ENCODE measurements at regions not wholly inside any gene's neighbourhood (a gene's known extent, or its start where the extent isn't known, plus 50 kb on each side); places are given as distances from the start of the nearest gene placed in this dataset.

GRCh38 chr22:49261616-49262015 lies 566.1 kb downstream of the BRD1 start:
- no peak for ATAC-seq
- TF ChIP-seq ZC3H10 (CRISPR knock-in tag; IDR thresholded peaks at IDR 0.05) (no peak), ESRRG (CRISPR knock-in tag; IDR thresholded peaks at IDR 0.05) (no peak), ZNF8 (CRISPR knock-in tag; IDR thresholded peaks at IDR 0.05) (no peak), SNAI2 (CRISPR knock-in tag; IDR thresholded peaks at IDR 0.05) (no peak), PATZ1 (CRISPR knock-in tag; IDR thresholded peaks at IDR 0.05; ENCODE audit: borderline replicate concordance) (no peak), POU6F1 (CRISPR knock-in tag; IDR thresholded peaks at IDR 0.05; ENCODE audit: borderline replicate concordance, low read depth) (no peak), BACH2 (CRISPR knock-in tag; IDR thresholded peaks at IDR 0.05; ENCODE audit: borderline replicate concordance) (no peak), ISL1 (CRISPR knock-in tag; IDR thresholded peaks at IDR 0.05) (no peak), RARB (CRISPR knock-in tag; IDR thresholded peaks at IDR 0.05) (no peak), GLIS3 (CRISPR knock-in tag; IDR thresholded peaks at IDR 0.05) (no peak), TCF4 (CRISPR knock-in tag; IDR thresholded peaks at IDR 0.05; ENCODE audit: borderline replicate concordance) (no peak), ZNF70 (CRISPR knock-in tag; IDR thresholded peaks at IDR 0.05) (no peak), ZFP30 (CRISPR knock-in tag; IDR thresholded peaks at IDR 0.05) (no peak), CSDC2 (CRISPR knock-in tag; IDR thresholded peaks at IDR 0.05) (no peak)
- TF ChIP-seq, protein P1, sequence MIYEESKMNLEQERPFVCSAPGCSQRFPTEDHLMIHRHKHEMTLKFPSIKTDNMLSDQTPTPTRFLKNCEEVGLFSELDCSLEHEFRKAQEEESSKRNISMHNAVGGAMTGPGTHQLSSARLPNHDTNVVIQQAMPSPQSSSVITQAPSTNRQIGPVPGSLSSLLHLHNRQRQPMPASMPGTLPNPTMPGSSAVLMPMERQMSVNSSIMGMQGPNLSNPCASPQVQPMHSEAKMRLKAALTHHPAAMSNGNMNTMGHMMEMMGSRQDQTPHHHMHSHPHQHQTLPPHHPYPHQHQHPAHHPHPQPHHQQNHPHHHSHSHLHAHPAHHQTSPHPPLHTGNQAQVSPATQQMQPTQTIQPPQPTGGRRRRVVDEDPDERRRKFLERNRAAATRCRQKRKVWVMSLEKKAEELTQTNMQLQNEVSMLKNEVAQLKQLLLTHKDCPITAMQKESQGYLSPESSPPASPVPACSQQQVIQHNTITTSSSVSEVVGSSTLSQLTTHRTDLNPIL (CRISPR knock-in tag; IDR thresholded peaks at IDR 0.05; ENCODE audit: low read depth) = no peak
- TF ChIP-seq, protein P2, sequence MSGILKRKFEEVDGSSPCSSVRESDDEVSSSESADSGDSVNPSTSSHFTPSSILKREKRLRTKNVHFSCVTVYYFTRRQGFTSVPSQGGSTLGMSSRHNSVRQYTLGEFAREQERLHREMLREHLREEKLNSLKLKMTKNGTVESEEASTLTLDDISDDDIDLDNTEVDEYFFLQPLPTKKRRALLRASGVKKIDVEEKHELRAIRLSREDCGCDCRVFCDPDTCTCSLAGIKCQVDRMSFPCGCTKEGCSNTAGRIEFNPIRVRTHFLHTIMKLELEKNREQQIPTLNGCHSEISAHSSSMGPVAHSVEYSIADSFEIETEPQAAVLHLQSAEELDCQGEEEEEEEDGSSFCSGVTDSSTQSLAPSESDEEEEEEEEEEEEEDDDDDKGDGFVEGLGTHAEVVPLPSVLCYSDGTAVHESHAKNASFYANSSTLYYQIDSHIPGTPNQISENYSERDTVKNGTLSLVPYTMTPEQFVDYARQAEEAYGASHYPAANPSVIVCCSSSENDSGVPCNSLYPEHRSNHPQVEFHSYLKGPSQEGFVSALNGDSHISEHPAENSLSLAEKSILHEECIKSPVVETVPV (CRISPR knock-in tag; IDR thresholded peaks at IDR 0.05) = no peak

GRCh38 chr22:49260681-49261580 lies 566.7 kb downstream of the BRD1 start:
- TF ChIP-seq GLIS3 (CRISPR knock-in tag; IDR thresholded peaks at IDR 0.05) (no peak), TOX (CRISPR knock-in tag; IDR thresholded peaks at IDR 0.05; ENCODE audit: borderline replicate concordance) (no peak), PPARA (CRISPR knock-in tag; IDR thresholded peaks at IDR 0.05; ENCODE audit: borderline replicate concordance) (no peak), BACH2 (CRISPR knock-in tag; IDR thresholded peaks at IDR 0.05; ENCODE audit: borderline replicate concordance) (no peak), ZFP3 (CRISPR knock-in tag; IDR thresholded peaks at IDR 0.05) (no peak), ARNTL (CRISPR knock-in tag; IDR thresholded peaks at IDR 0.05; ENCODE audit: borderline replicate concordance, low read depth) (no peak), OSR1 (CRISPR knock-in tag; IDR thresholded peaks at IDR 0.05) (no peak), RARB (CRISPR knock-in tag; IDR thresholded peaks at IDR 0.05) (no peak)
- TF ChIP-seq, protein P1 (CRISPR knock-in tag; IDR thresholded peaks at IDR 0.05; ENCODE audit: low read depth) = no peak
- no peak for ATAC-seq

- ATAC-seq = no peak
- TF ChIP-seq CSDC2 (CRISPR knock-in tag; IDR thresholded peaks at IDR 0.05) (no peak), TOX (CRISPR knock-in tag; IDR thresholded peaks at IDR 0.05; ENCODE audit: borderline replicate concordance) (no peak)
Measured at GRCh38 chr22:49259839-49260615, 567.6 kb downstream of the BRD1 start.

Measured in SK-N-SH treated with all-trans-retinoic acid at 6 μM for 48 hours (cell line).